HCT116 (cell line): ENCODE measurements at regions not wholly inside any gene's neighbourhood (a gene's known extent, or its start where the extent isn't known, plus 50 kb on each side); places are given as distances from the start of the nearest gene placed in this dataset.

Experiments
- ATAC-seq: fragments of 200-7000 bp; cut with Tn5 transposase; 2 replicates; pipeline ENCODE4 v1.9.1; 2020; ENCODE audit warnings: mild to moderate bottlenecking, moderate library complexity
- BruUV-seq: library from RNA; stranded (reverse); fragments of 400-500 nt; replicated peaks from 2 replicates; lab custom pipeline; 2021; lab: Mats Ljungman, UMichigan
- CTCF ChIA-PET: fragments of 300-600 bp; sonication (Branson Sonifier 250); formaldehyde crosslinking; loops from one replicate; lab custom pipeline; 2021; ENCODE audit warnings: antibody characterized with exemption; lab: Charles Lee
- POLR2A ChIA-PET: fragments of 300-600, 350-600 bp; sonication (Branson Sonifier 250); formaldehyde crosslinking; loops from one replicate; lab custom pipeline; 2021; ENCODE audit warnings: antibody characterized with exemption; lab: Charles Lee
- RAD21 ChIA-PET, 2 experiments: fragments of 300-600 bp; sonication (Branson Sonifier 250); formaldehyde crosslinking; loops; one replicate each; lab custom pipeline; 2023; ENCODE audit warnings: low total read pairs in 2 of 2; ENCODE audit not compliant: uncharacterized antibody in 2 of 2, unreplicated experiment in 2 of 2, low non-redundant PET in 1 of 2; lab: Charles Lee
- DNase-seq: peaks from one replicate; pipeline ENCODE4 v3.0.0-alpha.2; 2010; ENCODE audit warnings: low read depth, low spot score
- H2AFZ ChIP-seq: fragments of 200-600 bp; shearing (Covaris generic), sonication (generic); 2 replicates; pipeline ENCODE4 v1.6.1; 2017; ENCODE audit warnings: low read depth, mixed run types, mixed read lengths, antibody characterized with exemption, low read length; ENCODE audit not compliant: poor library complexity, severe bottlenecking
- H3K27ac ChIP-seq: 2 replicates; pipeline ENCODE4 v1.5.1; 2012; ENCODE audit warnings: low read depth, low read length
- H3K27me3 ChIP-seq: fragments of 200-600 bp; sonication (generic); 2 replicates; pipeline ENCODE4 v1.6.1; 2016; ENCODE audit warnings: mixed run types, low read length, mixed read lengths; ENCODE audit not compliant: insufficient read depth
- H3K36me3 ChIP-seq, 2 experiments: fragments of 200-500 bp in 1 of 2; fragments of 200-600 bp in 1 of 2; sonication (Bioruptor generic) in 1 of 2; sonication (generic) in 1 of 2; 2 replicates each; pipeline versions ENCODE4 v1.5.1 to v1.6.1; 2014 to 2016; ENCODE audit warnings: low read length in 2 of 2, inconsistent platforms in 1 of 2, mixed read lengths in 1 of 2, mixed run types in 1 of 2; ENCODE audit not compliant: insufficient read depth in 2 of 2, control insufficient read depth in 1 of 2
- H3K4me1 ChIP-seq, 2 experiments: fragments of 200-600 bp in 1 of 2; sonication (generic) in 1 of 2; 2 replicates each; pipeline versions ENCODE4 v1.5.1 to v1.6.1; 2012 to 2017; ENCODE audit warnings: low read length in 2 of 2, inconsistent platforms in 1 of 2, mild to moderate bottlenecking in 1 of 2, mixed read lengths in 1 of 2, mixed run types in 1 of 2, moderate library complexity in 1 of 2; ENCODE audit not compliant: insufficient read depth in 2 of 2, control insufficient read depth in 1 of 2
- H3K4me2 ChIP-seq: fragments of 200-600 bp; sonication (generic); 2 replicates; pipeline ENCODE4 v1.6.1; 2017; ENCODE audit warnings: mixed run types, low read length, mixed read lengths
- H3K4me3 ChIP-seq, 2 experiments: fragments of 200-600 bp in 1 of 2; sonication (generic) in 1 of 2; replicated peaks in 1 of 2; 2 replicates each; pipeline ENCODE4 v1.5.1; 2011 to 2016; ENCODE audit warnings: low read length in 2 of 2, control low read depth in 1 of 2, low read depth in 1 of 2, mild to moderate bottlenecking in 1 of 2, mixed read lengths in 1 of 2, mixed run types in 1 of 2
- H3K79me2 ChIP-seq: fragments of 200-600 bp; sonication (generic); 2 replicates; pipeline ENCODE4 v1.6.1; 2017; ENCODE audit warnings: mild to moderate bottlenecking, mixed run types, low read length, moderate library complexity, mixed read lengths; ENCODE audit not compliant: insufficient read depth
- H3K9ac ChIP-seq: fragments of 200-600 bp; sonication (generic); 2 replicates; pipeline ENCODE4 v1.6.1; 2016; ENCODE audit warnings: low read length, mixed read lengths
- H3K9me2 ChIP-seq: fragments of 200-600 bp; sonication (generic), shearing (Covaris generic); 2 replicates; pipeline ENCODE4 v1.6.1; 2017; ENCODE audit warnings: mixed run types, mild to moderate bottlenecking, moderate library complexity; ENCODE audit not compliant: insufficient read depth
- H3K9me3 ChIP-seq, 2 experiments: fragments of 200-500 bp in 1 of 2; fragments of 200-600 bp in 1 of 2; sonication (Bioruptor generic) in 1 of 2; sonication (generic) in 1 of 2; 2 replicates each; pipeline ENCODE4 v1.6.1; 2014 to 2017; ENCODE audit warnings: low read length in 2 of 2, mixed read lengths in 2 of 2, inconsistent platforms in 1 of 2, low read depth in 1 of 2, mild to moderate bottlenecking in 1 of 2, mixed run types in 1 of 2, moderate library complexity in 1 of 2; ENCODE audit not compliant: control insufficient read depth in 1 of 2, insufficient read depth in 1 of 2
- H4K20me1 ChIP-seq: fragments of 200-600 bp; sonication (generic), shearing (Covaris generic); 2 replicates; pipeline ENCODE4 v1.6.1; 2017; ENCODE audit warnings: mixed run types, mild to moderate bottlenecking, moderate library complexity; ENCODE audit not compliant: insufficient read depth
- EZH2 ChIP-seq: fragments of 200-600 bp; sonication (generic); IDR thresholded peaks from 2 replicates; pipeline ENCODE4 v1.6.1; 2017; ENCODE audit warnings: antibody characterized with exemption, mixed run types
- FOSL1 ChIP-seq: IDR thresholded peaks from 2 replicates; pipeline ENCODE4 v1.6.1; 2012; ENCODE audit warnings: low read depth
- JUND ChIP-seq: IDR thresholded peaks from 2 replicates; pipeline ENCODE4 v1.6.1; 2012
- intact Hi-C: fragments of 100-400 bp; cut with micrococcal nuclease; formaldehyde crosslinking; loops from 2 replicates; pipeline ENCODE4 v1.10.0; 2022
- TF ChIP-seq, protein P1 (sequence below): IDR thresholded peaks from 2 replicates; pipeline ENCODE4 v1.6.1; 2012; ENCODE audit warnings: low read depth

DNA sequence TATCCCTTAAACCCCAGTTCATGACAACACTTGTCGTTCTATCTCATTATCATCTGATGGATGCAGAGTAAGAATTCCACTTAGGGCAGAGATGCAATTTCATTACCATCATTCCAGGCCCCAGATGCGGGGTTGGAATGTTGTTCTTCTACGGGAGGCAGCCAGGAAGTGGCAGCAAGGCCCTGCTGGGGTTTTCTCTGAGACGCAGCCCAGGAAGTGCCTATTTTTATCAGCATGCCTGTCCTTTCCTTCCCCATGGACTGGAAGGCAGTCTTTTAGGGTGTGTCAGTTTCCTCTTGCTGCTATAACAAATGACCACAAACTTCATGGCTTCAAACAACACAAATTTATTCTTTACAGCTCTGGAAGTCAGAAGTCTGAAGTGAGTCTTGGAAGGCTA lies 246.6 kb upstream of the DYNLRB2 start:
- Histone ChIP-seq H3K9ac (no peak overlapping the region), H3K9me2 (no peaks in the 10 kb centered on the region), H3K4me1 (no peaks in the 10 kb centered on the region), H3K4me2 (no peak overlapping the region), H3K9me3 (peaks cover 35 to 49% of the 10 kb centered on the region in 2 experiments; a peak in 3 of 4 replicates), H2AFZ (no peak overlapping the region), H3K36me3 (no peaks in the 10 kb centered on the region), H3K27ac (no peak overlapping the region), H3K79me2 (no peaks in the 10 kb centered on the region), H4K20me1 (no peaks in the 10 kb centered on the region), H3K27me3 (no peaks in the 10 kb centered on the region), H3K4me3 (no peak overlapping the region)
- RAD21 ChIA-PET: no interaction called here
- no TSS peak for BruUV-seq
- TF ChIP-seq, protein P1, sequence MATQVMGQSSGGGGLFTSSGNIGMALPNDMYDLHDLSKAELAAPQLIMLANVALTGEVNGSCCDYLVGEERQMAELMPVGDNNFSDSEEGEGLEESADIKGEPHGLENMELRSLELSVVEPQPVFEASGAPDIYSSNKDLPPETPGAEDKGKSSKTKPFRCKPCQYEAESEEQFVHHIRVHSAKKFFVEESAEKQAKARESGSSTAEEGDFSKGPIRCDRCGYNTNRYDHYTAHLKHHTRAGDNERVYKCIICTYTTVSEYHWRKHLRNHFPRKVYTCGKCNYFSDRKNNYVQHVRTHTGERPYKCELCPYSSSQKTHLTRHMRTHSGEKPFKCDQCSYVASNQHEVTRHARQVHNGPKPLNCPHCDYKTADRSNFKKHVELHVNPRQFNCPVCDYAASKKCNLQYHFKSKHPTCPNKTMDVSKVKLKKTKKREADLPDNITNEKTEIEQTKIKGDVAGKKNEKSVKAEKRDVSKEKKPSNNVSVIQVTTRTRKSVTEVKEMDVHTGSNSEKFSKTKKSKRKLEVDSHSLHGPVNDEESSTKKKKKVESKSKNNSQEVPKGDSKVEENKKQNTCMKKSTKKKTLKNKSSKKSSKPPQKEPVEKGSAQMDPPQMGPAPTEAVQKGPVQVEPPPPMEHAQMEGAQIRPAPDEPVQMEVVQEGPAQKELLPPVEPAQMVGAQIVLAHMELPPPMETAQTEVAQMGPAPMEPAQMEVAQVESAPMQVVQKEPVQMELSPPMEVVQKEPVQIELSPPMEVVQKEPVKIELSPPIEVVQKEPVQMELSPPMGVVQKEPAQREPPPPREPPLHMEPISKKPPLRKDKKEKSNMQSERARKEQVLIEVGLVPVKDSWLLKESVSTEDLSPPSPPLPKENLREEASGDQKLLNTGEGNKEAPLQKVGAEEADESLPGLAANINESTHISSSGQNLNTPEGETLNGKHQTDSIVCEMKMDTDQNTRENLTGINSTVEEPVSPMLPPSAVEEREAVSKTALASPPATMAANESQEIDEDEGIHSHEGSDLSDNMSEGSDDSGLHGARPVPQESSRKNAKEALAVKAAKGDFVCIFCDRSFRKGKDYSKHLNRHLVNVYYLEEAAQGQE: no peak
- TF ChIP-seq JUND: no peak
- POLR2A ChIA-PET: no interaction called here
- no peak for ATAC-seq
- CTCF ChIA-PET: no interaction called here
- intact Hi-C loops: no loop called here
- no peak for DNase-seq

DNA sequence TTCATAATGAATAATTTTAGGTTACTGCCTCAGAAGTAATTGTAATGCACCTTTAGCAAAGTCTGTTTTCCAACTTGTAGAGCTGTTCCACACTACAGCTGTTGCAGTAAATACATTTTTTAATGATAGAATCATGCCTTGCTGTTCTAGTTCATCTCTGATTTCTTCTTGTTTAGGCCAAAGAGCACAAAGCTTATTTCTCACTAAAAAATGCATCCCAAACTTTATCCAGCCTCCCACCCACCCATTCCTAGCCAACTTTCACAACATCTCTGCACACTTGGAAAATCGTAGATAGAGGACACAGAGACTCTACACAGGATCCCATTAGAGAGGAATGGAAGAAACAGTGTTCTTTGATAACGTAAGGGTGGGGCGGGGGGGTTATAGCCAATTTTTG lies 252.2 kb upstream of the DYNLRB2 start:
- ChIA-PET RAD21 (no interaction called here), CTCF (no interaction called here), POLR2A (no interaction called here)
- intact Hi-C loops: no loop called here
- no peak for TF ChIP-seq EZH2
- TF ChIP-seq FOSL1: no peak
- peaks cover 33 to 41% of the 10 kb centered on the region in 2 experiments; a peak in 3 of 4 replicates for H3K9me3 ChIP-seq
- DNase-seq: no peak
- no peaks in the 10 kb centered on the region for H3K4me1 ChIP-seq
- no peak for ATAC-seq
- no peak overlapping the region for H3K9ac ChIP-seq
- H4K20me1 ChIP-seq: no peaks in the 10 kb centered on the region
- H3K36me3 ChIP-seq: no peaks in the 10 kb centered on the region
- no peak overlapping the region for H2AFZ ChIP-seq
- H3K4me3 ChIP-seq: no peak overlapping the region
- no TSS peak for BruUV-seq
- no peaks in the 10 kb centered on the region for H3K9me2 ChIP-seq
- H3K27ac ChIP-seq: no peak overlapping the region
- H3K27me3 ChIP-seq: no peaks in the 10 kb centered on the region
- H3K79me2 ChIP-seq: no peaks in the 10 kb centered on the region
- no peak overlapping the region for H3K4me2 ChIP-seq
